ENCODE measurements at regions not wholly inside any gene's neighbourhood (a gene's known extent, or its start where the extent isn't known, plus 50 kb on each side); places are given as distances from the start of the nearest gene placed in this dataset.

DNA sequence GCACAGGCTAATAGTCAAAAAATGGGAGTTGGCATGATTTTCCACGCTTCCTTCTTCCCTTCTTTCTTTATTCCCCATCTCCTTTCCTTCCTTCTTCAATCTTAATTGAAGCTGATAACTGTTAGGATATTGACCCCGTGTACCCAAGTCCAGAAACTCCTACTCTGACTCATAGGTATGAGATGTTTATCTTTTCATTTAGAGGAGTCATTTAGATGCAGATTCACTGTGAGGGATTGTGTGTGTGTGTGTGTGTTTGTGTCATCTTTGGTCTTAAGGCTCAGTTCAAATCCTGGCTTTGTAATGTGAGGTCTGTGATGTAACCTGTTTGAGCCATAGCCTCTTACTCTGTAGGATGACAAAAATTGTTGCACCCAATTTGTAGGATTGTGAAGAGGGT lies 332.0 kb upstream of the MAF start:
- Histone ChIP-seq H3K4me2 (ENCODE audit: low read length) (no peak overlapping the region), H3K36me3 (ENCODE audit: low read depth, low read length) (no peaks in the 10 kb centered on the region), H4K20me1 (ENCODE audit: low read length) (no peaks in the 10 kb centered on the region), H2AFZ (ENCODE audit: low read length) (no peak overlapping the region), H3K27me3 (ENCODE audit: low read length) (no peaks in the 10 kb centered on the region), H3K27ac (ENCODE audit: low read length) (no peak overlapping the region), H3F3A (ENCODE audit: low read length, unreplicated experiment) (no peaks in the 10 kb centered on the region), H3K4me3 (ENCODE audit: low read length) (no peak overlapping the region), H3K9me3 (ENCODE audit: low read length) (no peaks in the 10 kb centered on the region), H3K4me1 (ENCODE audit: insufficient read depth, low read length) (no peaks in the 10 kb centered on the region), H3K9ac (ENCODE audit: low read length) (no peak overlapping the region), H3K9me2 (replicated peaks; ENCODE audit: low read length) (no peaks in the 10 kb centered on the region), H3K79me2 (ENCODE audit: low read length) (no peaks in the 10 kb centered on the region)
- ATAC-seq (no peak), DNase-seq (no peak)
- ChIA-PET POLR2A (ENCODE audit: unreplicated experiment) (no interaction called here), CTCF (no interaction called here)
- BruUV-seq (replicated peaks), result no TSS peak
- intact Hi-C loops (cut with micrococcal nuclease), result no loop called here
- no peak for TF ChIP-seq EZH2 (IDR thresholded peaks at IDR 0.05; ENCODE audit: low read length, unreplicated experiment)
- TF ChIP-seq EZH2phosphoT487 (IDR thresholded peaks at IDR 0.05; ENCODE audit: borderline replicate concordance, low read length), result no peak
- TF ChIP-seq CTCF (conservative IDR thresholded peaks at IDR 0.05; ENCODE audit: low read depth, low read length), result no peak

DNA sequence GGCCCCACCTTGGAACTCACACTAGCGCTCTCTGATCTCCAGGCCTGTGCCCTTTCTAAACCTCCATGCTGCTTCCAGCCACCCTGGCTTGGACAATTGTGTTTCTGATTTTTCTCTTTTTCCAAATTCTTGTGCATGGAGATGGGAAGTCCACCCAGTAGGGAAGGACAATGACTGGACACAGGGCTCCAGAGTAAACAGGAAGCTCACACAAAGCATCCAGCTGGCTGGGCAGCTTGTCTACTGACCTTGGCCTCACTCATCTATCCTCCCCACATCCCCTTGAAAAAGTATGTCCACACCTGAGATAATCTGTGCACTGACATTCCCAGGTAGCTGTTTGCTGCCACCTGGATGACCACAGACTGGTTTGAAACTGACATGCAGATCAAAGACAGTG lies 331.2 kb upstream of the MAF start:
- DNase-seq (no peak), ATAC-seq (no peak)
- Histone ChIP-seq H2AFZ (ENCODE audit: low read length) (no peak overlapping the region), H3F3A (ENCODE audit: low read length, unreplicated experiment) (no peaks in the 10 kb centered on the region), H3K79me2 (ENCODE audit: low read length) (no peaks in the 10 kb centered on the region), H3K9me3 (ENCODE audit: low read length) (no peaks in the 10 kb centered on the region), H3K4me1 (ENCODE audit: insufficient read depth, low read length) (no peaks in the 10 kb centered on the region), H3K27ac (ENCODE audit: low read length) (no peak overlapping the region), H3K9me2 (replicated peaks; ENCODE audit: low read length) (no peaks in the 10 kb centered on the region), H3K27me3 (ENCODE audit: low read length) (no peaks in the 10 kb centered on the region), H4K20me1 (ENCODE audit: low read length) (no peaks in the 10 kb centered on the region), H3K9ac (ENCODE audit: low read length) (no peak overlapping the region), H3K4me3 (ENCODE audit: low read length) (no peak overlapping the region), H3K36me3 (ENCODE audit: low read depth, low read length) (no peaks in the 10 kb centered on the region), H3K4me2 (ENCODE audit: low read length) (no peak overlapping the region)
- ChIA-PET CTCF (no interaction called here), POLR2A (ENCODE audit: unreplicated experiment) (no interaction called here)
- TF ChIP-seq EZH2 (IDR thresholded peaks at IDR 0.05; ENCODE audit: low read length, unreplicated experiment), result no peak
- no peak for TF ChIP-seq EZH2phosphoT487 (IDR thresholded peaks at IDR 0.05; ENCODE audit: borderline replicate concordance, low read length)
- TF ChIP-seq CTCF (conservative IDR thresholded peaks at IDR 0.05; ENCODE audit: low read depth, low read length), result no peak
- BruUV-seq (replicated peaks), result no TSS peak
- intact Hi-C loops (cut with micrococcal nuclease), result no loop called here

- H3K79me2 ChIP-seq (ENCODE audit: low read length), result no peaks in the 10 kb centered on the region
- CTCF ChIA-PET, result no interaction called here
- TF ChIP-seq EZH2phosphoT487 (IDR thresholded peaks at IDR 0.05; ENCODE audit: borderline replicate concordance, low read length), result no peak
- no peak for TF ChIP-seq EZH2 (IDR thresholded peaks at IDR 0.05; ENCODE audit: low read length, unreplicated experiment)
- no peak for TF ChIP-seq CTCF (conservative IDR thresholded peaks at IDR 0.05; ENCODE audit: low read depth, low read length)
- POLR2A ChIA-PET (ENCODE audit: unreplicated experiment), result no interaction called here
- H3K4me1 ChIP-seq (ENCODE audit: insufficient read depth, low read length), result no peaks in the 10 kb centered on the region
- H3K9me3 ChIP-seq (ENCODE audit: low read length), result no peaks in the 10 kb centered on the region
- no peak overlapping the region for H3K4me3 ChIP-seq (ENCODE audit: low read length)
- intact Hi-C loops (cut with micrococcal nuclease), result no loop called here
- DNase-seq (no peak), ATAC-seq (no peak)
- no peak overlapping the region for H2AFZ ChIP-seq (ENCODE audit: low read length)
- no peaks in the 10 kb centered on the region for H3K36me3 ChIP-seq (ENCODE audit: low read depth, low read length)
- H4K20me1 ChIP-seq (ENCODE audit: low read length), result no peaks in the 10 kb centered on the region
- no peak overlapping the region for H3K9ac ChIP-seq (ENCODE audit: low read length)
- no peak overlapping the region for H3K27ac ChIP-seq (ENCODE audit: low read length)
- no peaks in the 10 kb centered on the region for H3K27me3 ChIP-seq (ENCODE audit: low read length)
- no peaks in the 10 kb centered on the region for H3K9me2 ChIP-seq (replicated peaks; ENCODE audit: low read length)
- no TSS peak for BruUV-seq (replicated peaks)
- H3K4me2 ChIP-seq (ENCODE audit: low read length), result no peak overlapping the region
- no peaks in the 10 kb centered on the region for H3F3A ChIP-seq (ENCODE audit: low read length, unreplicated experiment)
Measured at GRCh38 chr16:79929260-79929965, 328.9 kb upstream of the MAF start.

Data from PC-3 (cell line).